NCI-H748 (cell line): ENCODE measurements at regions not wholly inside any gene's neighbourhood (a gene's known extent, or its start where the extent isn't known, plus 50 kb on each side); places are given as distances from the start of the nearest gene placed in this dataset.

Experiments used
- DNase-seq: peaks from one replicate; lab custom pipeline; 2025; ENCODE audit not compliant: unreplicated experiment; lab: John Stamatoyannopoulos, UW

- DNase-seq: no peak
Measured at GRCh38 chrX:63993936-63994335, 208.9 kb upstream of the ARHGEF9 start.

GRCh38 chrX:63985906-63986305, 200.9 kb upstream of the ARHGEF9 start:
- DNase-seq: no peak

- DNase-seq: no peak
Measured at GRCh38 chrX:63979480-63979879, 194.5 kb upstream of the ARHGEF9 start.

GRCh38 chrX:63967551-63967950, 182.5 kb upstream of the ARHGEF9 start:
- DNase-seq: no peak

DNA sequence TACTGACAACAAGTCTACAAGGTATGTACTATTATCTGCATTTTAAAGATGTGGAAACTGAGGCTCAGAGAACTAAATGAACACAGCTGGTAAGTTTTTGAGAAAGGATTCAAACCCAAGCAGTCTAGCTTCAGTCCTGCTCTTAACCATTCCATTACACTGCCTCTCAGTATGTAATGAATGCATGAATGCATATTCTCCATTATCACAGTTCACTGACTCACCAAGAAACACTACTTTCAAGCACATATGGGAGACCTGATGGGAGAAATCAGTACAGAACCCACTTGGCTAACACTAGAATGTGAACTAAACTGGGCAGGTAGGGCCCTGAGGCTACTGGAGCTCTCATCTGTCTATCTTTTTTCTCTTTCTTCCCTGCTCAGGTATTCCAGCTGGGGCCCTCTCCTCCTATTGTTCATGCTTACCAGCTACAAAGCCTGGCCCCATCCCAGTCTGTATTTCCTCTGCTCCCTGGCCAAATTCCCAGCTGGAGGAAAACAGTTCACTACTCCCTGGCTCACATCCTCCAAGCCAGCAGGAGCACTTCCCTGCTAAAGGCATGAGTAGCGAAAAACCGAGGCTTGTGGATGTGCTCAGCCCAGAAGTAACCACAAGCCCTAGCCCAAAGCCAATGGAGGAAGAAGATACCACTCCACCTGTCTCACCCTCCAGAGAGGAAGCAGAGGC, 178.2 kb upstream of the ARHGEF9 start:
- no peak for DNase-seq

- DNase-seq: no peak
Measured at GRCh38 chrX:63961964-63962363, 176.9 kb upstream of the ARHGEF9 start.

- no peak for DNase-seq
Measured at GRCh38 chrX:63959975-63960374, 175.0 kb upstream of the ARHGEF9 start.

GRCh38 chrX:63958134-63958865, 173.3 kb upstream of the ARHGEF9 start:
- no peak for DNase-seq

- no peak for DNase-seq
Measured at GRCh38 chrX:63935835-63936234, 150.8 kb upstream of the ARHGEF9 start.

GRCh38 chrX:63934791-63935190, 149.8 kb upstream of the ARHGEF9 start:
- DNase-seq: no peak

- no peak for DNase-seq
Measured at GRCh38 chrX:63934160-63934559, 149.1 kb upstream of the ARHGEF9 start.

DNA sequence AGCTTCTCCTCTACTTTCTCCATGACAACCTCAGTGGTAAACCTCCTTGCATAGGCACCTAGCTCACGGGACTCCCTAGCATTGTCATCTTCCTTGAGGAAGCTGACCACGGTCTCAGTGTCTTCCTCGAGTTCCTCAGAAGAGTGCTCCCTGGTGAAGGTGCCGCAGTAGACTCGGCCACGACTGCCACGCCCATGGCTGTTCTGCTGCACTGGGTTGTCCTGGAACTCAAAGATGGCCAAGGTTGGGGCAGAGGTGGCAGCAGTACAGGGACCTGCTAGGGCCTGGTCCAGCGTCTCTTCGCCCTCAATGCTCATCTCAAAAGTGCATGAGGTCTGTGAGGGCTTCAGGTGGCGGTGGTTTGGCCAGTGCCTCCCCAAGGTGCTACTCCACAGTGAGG, 147.9 kb upstream of the ARHGEF9 start:
- DNase-seq: no peak

- no peak for DNase-seq
Measured at GRCh38 chrX:63932006-63932405, 147.0 kb upstream of the ARHGEF9 start.

GRCh38 chrX:63930140-63930539, 145.1 kb upstream of the ARHGEF9 start:
- DNase-seq: peak; percentile 14

DNA sequence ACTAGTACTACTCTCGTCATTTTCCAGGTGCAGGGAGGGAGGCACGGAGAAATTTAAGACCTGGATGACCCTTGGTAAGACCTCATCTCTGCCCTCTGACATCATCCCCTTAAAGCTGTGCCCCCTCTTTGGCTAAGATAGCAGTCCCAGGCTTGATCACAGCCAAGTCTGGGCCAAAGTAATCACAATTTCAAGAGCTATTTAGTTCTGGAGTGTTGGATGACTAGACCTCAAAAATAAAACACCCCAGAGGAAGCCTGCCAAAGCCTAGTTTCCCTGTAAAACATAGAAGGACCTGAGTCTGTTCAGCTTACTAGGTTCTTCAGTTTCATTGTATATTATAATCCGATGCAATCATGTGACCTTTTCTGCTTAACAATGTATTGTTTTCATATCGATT, 144.6 kb upstream of the ARHGEF9 start:
- no peak for DNase-seq

- no peak for DNase-seq
Measured at GRCh38 chrX:63927848-63928247, 142.8 kb upstream of the ARHGEF9 start.

DNA sequence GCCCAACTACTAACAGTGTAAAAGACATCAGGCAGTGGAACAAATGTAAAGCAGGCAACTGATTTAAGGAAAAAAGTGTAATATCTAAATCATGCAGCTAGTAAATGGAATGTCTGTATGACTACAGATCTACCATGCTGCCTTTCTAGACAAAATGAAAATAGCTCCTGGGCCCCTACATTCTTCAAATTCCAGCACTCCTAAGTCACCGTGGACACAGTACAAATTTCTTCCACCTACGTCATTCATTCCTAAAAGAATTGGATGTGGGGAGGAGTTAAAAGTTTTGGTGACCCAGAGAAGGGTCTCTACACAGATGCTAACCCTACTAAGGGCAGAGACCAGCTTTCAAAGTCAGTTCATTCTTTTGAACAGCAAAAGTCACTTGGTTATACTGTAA, 137.2 kb upstream of the ARHGEF9 start:
- DNase-seq: no peak

DNA sequence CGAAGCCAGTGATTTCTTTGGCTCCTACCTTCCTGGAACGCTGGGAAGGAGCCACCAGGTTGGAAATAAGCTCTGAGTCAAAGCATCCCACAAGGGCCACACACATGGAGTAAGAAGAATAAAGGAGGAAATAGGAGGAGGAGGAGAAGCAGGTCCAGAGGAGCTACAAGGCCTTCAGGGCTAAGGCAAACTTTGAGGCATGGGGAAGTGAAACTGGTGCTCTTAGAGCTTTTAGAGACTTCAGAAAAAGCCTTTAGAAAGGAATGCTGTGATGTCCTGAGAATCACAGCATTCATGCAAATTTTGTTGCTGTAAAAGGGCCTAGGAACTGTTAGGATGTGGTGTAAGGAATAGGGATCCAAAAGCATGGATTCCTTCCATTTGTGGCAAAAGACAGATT, 135.9 kb upstream of the ARHGEF9 start:
- DNase-seq: no peak

GRCh38 chrX:63919081-63919480, 134.1 kb upstream of the ARHGEF9 start:
- DNase-seq: no peak

GRCh38 chrX:63918611-63919010, 133.6 kb upstream of the ARHGEF9 start:
- DNase-seq: peak; percentile 9

GRCh38 chrX:63917296-63917695, 132.3 kb upstream of the ARHGEF9 start:
- no peak for DNase-seq

DNA sequence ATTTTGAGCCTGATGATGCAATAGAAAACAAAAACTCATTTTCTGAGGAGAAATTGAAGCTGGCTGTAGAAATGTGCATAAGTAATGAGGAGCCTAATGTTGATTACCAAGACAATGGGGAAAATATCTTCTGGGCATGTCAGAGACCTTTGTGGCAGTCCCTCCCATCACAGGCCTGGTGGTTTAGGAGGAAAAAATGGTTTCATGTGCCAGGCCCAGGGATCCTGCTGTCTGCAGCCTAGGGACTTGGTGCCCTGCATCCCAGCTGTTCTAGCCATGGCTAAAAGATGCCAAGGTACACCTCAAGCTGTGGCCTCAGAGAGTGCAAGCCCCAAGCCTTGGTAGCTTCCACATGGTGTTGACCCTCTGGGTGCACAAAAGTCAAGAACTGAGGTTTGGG, 128.7 kb upstream of the ARHGEF9 start:
- no peak for DNase-seq

GRCh38 chrX:63889001-63889400, 104.0 kb upstream of the ARHGEF9 start:
- DNase-seq: no peak
